B cell (primary cell): ENCODE measurements at regions not wholly inside any gene's neighbourhood (a gene's known extent, or its start where the extent isn't known, plus 50 kb on each side); places are given as distances from the start of the nearest gene placed in this dataset.

ENCODE experiments used
- CTCF ChIP-seq: fragments of 200-600 bp; IDR thresholded peaks from one replicate; pipeline ENCODE4 v1.8.0; 2022; ENCODE audit warnings: antibody characterized with exemption, mild to moderate bottlenecking
- EZH2 ChIP-seq: IDR thresholded peaks from 2 replicates; pipeline ENCODE4 v1.6.1; 2012; ENCODE audit warnings: borderline replicate concordance, low read depth, mild to moderate bottlenecking, moderate library complexity, low read length; ENCODE audit not compliant: insufficient read depth, poor library complexity, severe bottlenecking

DNA sequence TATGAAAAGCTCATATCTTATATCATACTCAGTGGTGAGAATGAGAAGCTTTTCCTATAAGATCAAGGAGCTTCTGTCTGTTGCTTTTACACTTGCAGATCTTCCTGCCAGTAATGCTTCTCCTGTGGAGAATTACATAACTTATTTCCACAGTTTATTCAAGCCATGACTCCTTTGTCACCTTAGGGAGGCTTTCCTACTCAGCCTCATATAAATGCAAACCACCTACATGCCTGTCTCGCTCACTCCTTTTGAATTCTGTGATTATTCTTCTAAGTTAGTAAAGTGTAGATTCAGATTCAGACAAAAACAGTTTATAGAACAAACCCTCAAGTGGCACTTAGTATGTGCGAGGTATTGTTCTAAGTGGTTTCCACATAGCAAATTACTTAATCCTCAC is 716.1 kb upstream of the ANO3 start:
- TF ChIP-seq CTCF (no peak), EZH2 (no peak)
